CD4-positive, alpha-beta T cell treated with Interleukin-17A for 1 hour (primary cell): ENCODE measurements at regions not wholly inside any gene's neighbourhood (a gene's known extent, or its start where the extent isn't known, plus 50 kb on each side); places are given as distances from the start of the nearest gene placed in this dataset.
"Not testable (repeated sequence)": the region's sequence is repeated elsewhere in the genome, so short reads cannot be mapped to it uniquely, and the experiment has no call there.

ENCODE experiments used
- DNase-seq: peaks from one replicate; pipeline ENCODE4 v3.0.0-alpha.2; 2020

GRCh38 chr10:84571146-84571545 lies 242.8 kb downstream of the CCSER2 start:
- no peak for DNase-seq

- no peak for DNase-seq
Measured at GRCh38 chr10:84574102-84574501, 245.7 kb downstream of the CCSER2 start.

- DNase-seq = no peak
Measured at GRCh38 chr10:84581976-84582375, 253.6 kb downstream of the CCSER2 start.

DNA sequence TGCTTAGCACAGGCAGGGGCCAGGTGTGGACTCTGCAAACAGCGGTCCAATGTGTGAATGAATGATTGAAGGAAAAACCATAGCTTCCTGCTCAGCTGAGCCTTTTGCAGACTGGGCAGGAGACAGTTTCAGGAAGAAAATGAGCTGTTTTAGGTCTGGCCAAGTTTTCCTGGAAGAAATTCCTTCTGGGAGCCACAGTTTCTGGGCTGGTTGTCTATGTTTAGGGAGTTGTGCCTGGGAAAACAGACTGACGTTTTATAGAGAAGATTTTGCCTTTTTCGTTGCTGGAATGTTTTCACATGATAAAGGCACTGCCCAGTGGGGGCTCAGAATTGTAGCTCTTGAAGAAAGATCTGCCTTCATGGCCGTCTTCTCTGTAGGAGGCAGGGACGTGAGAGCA lies 255.1 kb downstream of the CCSER2 start:
- no peak for DNase-seq

DNA sequence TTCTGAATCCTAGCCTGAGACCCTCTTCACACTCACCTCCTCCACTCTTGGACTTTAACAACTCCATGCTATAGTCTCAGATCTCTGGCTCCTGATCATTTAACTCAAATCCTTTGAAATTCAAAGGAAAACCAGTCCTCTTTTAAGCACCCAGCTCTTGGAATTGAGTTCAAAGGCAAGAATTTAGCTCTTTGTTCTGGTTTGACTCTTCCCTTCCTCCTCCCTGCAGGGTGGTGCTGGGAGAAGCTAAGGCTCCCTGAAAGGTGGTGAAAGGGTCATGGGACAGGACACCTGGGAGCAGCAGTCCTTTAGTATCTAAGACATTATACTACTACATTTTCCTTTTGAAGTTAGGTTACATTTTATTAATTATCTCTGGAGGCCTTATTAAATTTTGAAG lies 259.4 kb downstream of the CCSER2 start:
- DNase-seq = no peak

GRCh38 chr10:84588426-84588825 lies 260.0 kb downstream of the CCSER2 start:
- DNase-seq = no peak

- no peak for DNase-seq
Measured at GRCh38 chr10:84588971-84589370, 260.6 kb downstream of the CCSER2 start.

DNA sequence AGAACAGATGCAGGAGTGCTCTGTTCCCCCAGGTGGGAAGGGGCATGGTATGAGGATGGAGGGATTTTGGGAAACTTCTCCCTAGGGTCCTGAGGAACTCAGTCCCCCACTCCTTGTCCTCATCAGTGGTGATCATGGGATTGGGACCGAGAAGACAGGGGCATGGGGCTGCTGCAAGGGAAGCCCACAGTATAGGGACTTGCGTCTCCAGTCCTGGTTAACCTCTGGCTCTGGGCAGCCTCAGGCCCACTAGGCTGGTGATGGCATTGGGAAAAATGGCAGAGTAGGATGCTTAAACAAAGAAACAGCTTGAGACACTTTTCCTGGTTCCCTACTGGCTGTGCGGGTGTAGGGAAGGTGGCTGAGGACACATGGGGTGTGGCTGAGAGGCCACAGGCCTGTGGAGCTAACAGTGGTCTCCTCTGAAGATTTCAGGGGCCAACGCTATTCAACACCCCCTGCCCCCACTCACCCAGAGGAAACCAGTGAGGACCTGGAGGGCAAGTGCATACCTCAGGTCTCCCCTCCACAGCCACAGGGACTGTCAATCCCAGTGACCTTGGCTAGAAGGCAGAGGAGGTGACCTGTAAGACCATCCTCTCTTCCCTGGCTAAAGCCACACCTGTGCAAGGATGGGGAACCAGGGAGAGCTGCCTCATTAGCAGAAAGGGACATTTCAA lies 261.3 kb downstream of the CCSER2 start:
- no peak for DNase-seq

DNA sequence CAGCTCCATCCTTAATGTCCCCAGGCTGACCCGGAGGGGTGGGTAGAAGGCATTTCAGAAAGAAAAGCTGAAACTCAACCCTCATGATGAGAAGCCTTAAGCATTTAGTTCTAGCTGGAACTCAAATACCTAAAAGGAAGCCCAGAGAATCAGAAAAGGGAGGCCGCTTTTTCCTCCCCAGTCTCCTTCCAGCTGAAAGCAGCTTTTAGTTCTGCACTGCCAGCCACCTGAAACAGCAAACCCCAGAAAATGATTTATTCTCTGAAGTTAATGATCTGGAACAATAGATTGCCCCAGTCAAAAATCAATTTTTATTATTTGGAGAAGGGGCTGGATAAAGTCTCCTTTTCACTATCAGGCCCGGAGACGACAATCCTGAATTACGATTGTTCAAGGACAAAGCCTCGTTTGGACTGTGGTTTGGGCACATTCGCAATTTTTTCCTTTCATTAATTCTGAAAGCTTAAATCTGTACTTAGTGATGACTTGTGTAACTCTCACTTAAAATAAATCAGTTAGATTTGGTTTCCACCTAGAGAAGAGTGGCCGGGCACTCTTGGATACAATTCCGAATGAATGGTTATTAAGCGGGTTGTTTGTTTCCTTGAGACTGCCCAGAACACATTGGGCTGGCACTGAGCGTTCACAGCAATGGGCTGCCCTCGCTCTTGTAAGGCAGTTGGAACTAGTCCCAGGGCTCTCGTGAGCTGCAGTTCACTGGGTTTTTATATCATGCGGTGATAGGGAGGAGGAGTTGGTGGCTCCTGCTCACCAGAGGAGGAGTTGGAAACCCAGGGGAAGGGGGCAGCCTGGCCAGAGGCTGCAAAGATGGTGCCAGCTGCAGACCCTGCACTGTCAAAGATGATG lies 262.2 kb downstream of the CCSER2 start:
- no peak for DNase-seq

DNA sequence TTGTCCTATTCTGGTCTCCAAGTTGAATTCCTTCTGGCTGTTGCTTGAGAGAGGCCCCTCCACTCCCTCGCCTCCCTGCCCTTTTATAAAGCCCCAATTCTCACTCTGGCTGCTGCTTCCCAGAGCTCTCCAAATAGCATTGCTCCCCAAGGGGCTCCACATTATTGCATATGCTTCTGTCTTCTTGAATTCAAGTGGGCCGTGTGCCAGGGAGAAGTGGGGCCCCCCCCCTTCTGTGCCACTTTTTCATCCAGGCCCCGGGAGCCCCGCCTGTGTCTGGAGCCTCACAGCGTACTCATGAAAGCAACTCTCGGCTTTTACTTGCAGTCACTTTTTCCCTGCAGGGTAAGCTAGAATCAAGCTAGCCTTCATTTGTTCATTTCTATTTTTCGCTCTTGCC lies 265.1 kb downstream of the CCSER2 start:
- DNase-seq = no peak

- DNase-seq = no peak
Measured at GRCh38 chr10:84596585-84596984, 268.2 kb downstream of the CCSER2 start.

DNA sequence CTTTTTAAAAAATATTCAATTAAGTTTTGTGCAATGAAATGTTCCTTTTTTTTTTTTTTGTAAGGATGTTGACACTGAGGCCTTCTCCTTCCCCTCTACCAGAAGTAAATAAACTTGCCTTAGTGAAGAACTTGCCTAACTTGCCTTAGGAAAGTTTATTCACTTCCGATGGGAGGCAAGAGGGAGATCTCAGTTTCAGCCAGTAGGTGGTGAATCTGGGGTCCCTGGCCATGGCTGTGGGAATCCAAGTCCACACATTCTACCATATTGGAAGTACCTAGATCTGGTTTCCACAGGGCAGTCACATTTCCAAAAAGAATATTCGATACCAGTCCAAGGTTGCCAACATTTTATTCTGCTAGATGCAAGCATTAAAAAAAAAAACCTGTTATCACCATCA lies 270.9 kb downstream of the CCSER2 start:
- DNase-seq = no peak

DNA sequence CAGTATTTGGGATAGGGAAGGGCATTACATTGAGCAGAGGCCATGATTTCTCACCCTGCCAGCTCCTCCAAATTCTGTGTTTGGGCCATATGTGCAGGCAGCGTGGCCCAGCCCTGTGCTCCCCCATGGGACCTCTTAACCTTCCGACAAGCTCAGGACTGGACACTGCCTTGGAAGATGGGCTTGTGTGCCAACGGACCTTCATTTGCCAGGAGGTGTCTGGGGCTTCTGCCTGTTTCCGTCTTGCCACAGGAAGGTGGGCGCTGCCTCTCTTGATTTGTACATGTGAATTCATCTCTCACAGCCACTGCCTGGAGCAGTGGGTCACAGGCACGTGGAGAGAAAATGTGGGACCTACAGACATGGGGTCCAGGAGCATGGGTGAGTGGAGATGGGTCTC lies 272.6 kb downstream of the CCSER2 start:
- no peak for DNase-seq

DNA sequence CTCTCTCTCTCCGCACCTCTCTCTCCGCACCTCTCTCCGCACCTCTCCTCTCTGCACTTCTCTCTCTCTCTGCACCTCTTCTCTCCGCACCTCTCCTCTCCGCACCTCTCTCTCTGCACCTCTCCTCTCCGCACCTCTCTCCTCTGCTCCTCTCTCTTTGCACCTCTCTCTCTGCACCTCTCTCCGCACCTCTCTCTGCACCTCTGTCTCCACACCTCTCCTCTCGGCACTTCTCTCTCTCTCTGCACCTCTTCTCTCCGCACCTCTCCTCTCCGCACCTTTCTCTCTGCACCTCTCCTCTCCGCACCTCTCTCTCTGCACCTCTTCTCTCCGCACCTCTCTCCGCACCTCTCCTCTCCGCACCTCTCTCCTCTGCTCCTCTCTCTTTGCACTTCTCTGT lies 274.2 kb downstream of the CCSER2 start:
- DNase-seq = not testable (repeated sequence)

GRCh38 chr10:84603971-84604370 lies 275.6 kb downstream of the CCSER2 start:
- no peak for DNase-seq

DNA sequence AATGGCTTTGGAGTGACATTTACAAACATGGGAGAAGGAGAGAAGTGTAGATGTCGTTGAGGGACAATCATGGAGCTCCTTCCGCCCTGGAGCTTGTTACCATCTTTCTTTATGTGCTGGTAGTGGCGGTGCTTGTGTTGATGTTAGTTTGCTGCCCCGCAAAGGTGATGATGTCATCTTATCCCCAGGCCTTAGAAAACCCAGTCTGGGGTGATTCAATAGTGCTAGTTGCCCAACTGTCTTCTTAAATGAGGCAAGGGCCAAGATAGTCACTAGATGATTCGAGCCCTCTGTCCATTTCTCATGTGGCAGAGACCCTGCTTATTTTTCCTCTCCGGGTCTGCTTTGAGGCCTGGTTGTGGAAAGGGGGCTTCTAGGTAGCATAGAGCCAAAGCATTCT lies 277.4 kb downstream of the CCSER2 start:
- no peak for DNase-seq

DNA sequence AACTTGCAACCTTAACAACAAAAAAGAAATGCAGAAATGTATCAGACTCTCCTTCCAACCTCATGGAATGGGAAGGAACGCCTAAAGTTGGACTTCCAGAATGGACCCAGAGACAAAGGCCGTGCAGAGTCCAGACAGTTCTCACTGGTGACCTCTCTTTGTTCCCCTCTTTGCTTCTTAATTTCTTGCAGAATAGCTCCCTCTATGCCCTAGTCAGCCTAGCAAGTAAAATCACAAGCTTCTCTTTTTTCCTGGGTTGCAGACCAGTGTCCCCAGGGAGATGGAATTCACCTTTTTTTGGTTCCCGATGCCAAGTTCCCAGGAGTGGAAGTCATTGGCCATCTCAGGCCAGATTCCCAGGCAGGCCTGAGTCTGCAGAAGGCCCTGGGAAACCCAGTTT lies 278.0 kb downstream of the CCSER2 start:
- DNase-seq = no peak

DNA sequence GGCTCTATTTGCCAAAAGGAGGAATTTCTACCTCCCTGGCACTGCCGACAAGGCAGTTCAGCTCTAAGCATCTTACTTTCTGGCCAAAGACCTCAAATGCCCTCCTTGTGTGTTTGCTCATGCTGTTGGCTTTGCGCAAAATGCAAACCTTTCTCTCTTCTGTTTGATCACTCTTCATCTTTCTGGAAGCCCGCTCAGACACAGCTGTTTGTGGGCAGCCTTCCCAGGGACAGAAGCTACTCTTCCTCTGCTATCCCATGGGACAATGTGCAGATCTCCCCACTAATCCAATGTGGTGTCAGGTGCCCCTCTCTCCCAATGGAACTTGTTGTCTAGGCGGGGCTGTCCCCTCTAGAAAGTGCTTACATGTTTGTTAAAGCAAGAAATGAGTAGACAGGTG lies 278.7 kb downstream of the CCSER2 start:
- DNase-seq = no peak

DNA sequence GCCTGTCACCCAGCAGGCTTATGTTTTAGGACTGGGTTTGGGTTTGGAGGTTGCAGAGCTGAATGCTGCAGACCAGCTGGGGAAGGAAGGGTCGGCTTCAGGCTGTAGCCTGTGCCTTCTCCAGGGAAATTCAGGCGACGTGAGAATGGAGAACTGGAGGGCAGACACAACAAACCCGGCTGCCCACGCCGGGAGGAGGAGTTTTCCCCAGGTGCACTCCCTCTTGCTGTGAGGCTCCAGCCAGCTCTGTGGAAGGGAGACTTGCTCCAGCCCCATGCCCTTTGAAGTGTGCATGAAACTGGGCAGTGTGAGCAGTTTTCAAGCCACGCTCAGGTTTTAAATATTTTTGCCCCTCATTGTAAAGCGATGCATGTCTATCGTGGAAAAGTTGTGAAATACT lies 279.1 kb downstream of the CCSER2 start:
- DNase-seq = no peak

GRCh38 chr10:84608126-84608525 lies 279.7 kb downstream of the CCSER2 start:
- no peak for DNase-seq

GRCh38 chr10:84613336-84614021 lies 285.1 kb downstream of the CCSER2 start:
- no peak for DNase-seq

DNA sequence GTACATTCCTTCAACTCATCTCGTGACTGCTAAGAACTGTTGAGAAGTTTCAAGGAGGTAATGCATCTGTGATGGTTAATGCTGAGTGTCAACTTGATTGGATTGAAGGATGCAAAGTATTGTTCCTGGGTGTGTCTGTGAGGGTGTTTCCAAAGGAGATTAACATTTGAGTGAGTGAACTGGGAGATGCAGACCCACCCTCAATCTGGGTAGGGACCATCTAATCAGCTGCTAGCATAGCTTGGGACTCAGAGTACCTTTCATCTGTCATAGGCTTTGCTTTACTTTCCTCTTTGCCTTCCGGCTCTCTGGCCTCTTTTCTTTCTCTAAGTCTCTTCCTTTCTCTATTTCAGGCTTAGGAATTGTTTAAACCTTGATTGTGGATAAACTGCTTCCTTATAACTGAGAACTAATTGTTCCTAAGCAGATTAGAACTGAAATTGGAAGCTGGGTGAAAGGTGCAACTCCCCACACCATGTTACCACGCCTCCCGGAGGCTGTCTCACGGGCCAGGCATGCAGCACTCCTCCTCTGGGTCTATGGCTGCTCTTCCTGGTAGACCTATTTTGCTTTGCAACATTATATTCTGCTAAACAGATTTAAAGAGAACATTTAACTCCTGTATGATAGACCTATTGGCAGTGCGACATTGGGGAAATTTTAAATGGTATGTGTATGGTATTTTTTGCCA lies 298.2 kb downstream of the CCSER2 start:
- no peak for DNase-seq

GRCh38 chr10:84632866-84633265 lies 304.5 kb downstream of the CCSER2 start:
- no peak for DNase-seq
